ENCODE measurements at regions not wholly inside any gene's neighbourhood (a gene's known extent, or its start where the extent isn't known, plus 50 kb on each side); places are given as distances from the start of the nearest gene placed in this dataset.

DNA sequence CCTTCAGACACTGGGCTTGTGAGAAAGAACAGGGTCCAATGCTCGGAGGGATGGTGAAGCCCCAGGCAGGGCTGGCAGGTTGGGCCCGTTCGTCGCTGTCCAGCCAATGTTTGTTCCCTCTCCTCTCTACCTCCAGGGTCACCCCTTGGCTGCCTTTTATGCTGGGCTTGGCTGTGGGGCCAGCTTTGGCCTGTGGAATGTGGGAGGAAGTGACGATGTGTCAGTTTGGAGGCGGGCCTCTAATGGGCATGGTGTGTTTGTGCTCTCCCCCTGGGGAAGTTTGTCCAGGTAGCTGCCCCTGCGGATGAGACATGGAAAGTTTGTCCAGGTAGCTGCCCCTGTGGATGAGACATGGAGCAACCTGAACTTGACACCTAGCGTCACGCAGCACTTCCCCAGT lies 236.7 kb downstream of the GLRX3 start:
- TF ChIP-seq, protein P1, sequence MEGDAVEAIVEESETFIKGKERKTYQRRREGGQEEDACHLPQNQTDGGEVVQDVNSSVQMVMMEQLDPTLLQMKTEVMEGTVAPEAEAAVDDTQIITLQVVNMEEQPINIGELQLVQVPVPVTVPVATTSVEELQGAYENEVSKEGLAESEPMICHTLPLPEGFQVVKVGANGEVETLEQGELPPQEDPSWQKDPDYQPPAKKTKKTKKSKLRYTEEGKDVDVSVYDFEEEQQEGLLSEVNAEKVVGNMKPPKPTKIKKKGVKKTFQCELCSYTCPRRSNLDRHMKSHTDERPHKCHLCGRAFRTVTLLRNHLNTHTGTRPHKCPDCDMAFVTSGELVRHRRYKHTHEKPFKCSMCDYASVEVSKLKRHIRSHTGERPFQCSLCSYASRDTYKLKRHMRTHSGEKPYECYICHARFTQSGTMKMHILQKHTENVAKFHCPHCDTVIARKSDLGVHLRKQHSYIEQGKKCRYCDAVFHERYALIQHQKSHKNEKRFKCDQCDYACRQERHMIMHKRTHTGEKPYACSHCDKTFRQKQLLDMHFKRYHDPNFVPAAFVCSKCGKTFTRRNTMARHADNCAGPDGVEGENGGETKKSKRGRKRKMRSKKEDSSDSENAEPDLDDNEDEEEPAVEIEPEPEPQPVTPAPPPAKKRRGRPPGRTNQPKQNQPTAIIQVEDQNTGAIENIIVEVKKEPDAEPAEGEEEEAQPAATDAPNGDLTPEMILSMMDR (IDR thresholded peaks at IDR 0.05), result no peak
- TF ChIP-seq POLR2A (IDR thresholded peaks at IDR 0.05), result no peak
